Myocyte (in vitro differentiated cells): ENCODE measurements at regions not wholly inside any gene's neighbourhood (a gene's known extent, or its start where the extent isn't known, plus 50 kb on each side); places are given as distances from the start of the nearest gene placed in this dataset.
"Not testable (repeated sequence)": the region's sequence is repeated elsewhere in the genome, so short reads cannot be mapped to it uniquely, and the experiment has no call there.

Experiments
- DNase-seq: peaks from one replicate; pipeline ENCODE4 v3.0.0-alpha.2; 2012; ENCODE audit warnings: low read depth

GRCh38 chr3:84194029-84194428 lies 764.8 kb upstream of the CADM2 start:
- DNase-seq: no peak

GRCh38 chr3:84209474-84209873 lies 749.3 kb upstream of the CADM2 start:
- DNase-seq: no peak

GRCh38 chr3:84223512-84223911 lies 735.3 kb upstream of the CADM2 start:
- no peak for DNase-seq

- DNase-seq: no peak
These were observed 734.5 kb upstream of the CADM2 start for GRCh38 chr3:84224262-84224661.

GRCh38 chr3:84236261-84236660 lies 722.5 kb upstream of the CADM2 start:
- no peak for DNase-seq

- no peak for DNase-seq
These were observed 713.0 kb upstream of the CADM2 start for GRCh38 chr3:84245789-84246188.

- DNase-seq: no peak
These were observed 698.2 kb upstream of the CADM2 start for GRCh38 chr3:84260596-84260995.

- no peak for DNase-seq
These were observed 693.0 kb upstream of the CADM2 start for GRCh38 chr3:84265768-84266167.

- no peak for DNase-seq
These were observed 683.3 kb upstream of the CADM2 start for GRCh38 chr3:84275532-84275931.

- no peak for DNase-seq
These were observed 681.1 kb upstream of the CADM2 start for GRCh38 chr3:84277562-84278224.

- no peak for DNase-seq
These were observed 666.7 kb upstream of the CADM2 start for GRCh38 chr3:84292128-84292527.

GRCh38 chr3:84299329-84299728 lies 659.5 kb upstream of the CADM2 start:
- no peak for DNase-seq

- no peak for DNase-seq
These were observed 654.6 kb upstream of the CADM2 start for GRCh38 chr3:84304214-84304613.

GRCh38 chr3:84307339-84307738 lies 651.5 kb upstream of the CADM2 start:
- DNase-seq: no peak

GRCh38 chr3:84308379-84308778 lies 650.4 kb upstream of the CADM2 start:
- DNase-seq: no peak

GRCh38 chr3:84318273-84318809 lies 640.4 kb upstream of the CADM2 start:
- no peak for DNase-seq

- DNase-seq: not testable (repeated sequence)
These were observed 593.1 kb upstream of the CADM2 start for GRCh38 chr3:84365563-84366278.
